HG02763 (cell line): ENCODE measurements at regions not wholly inside any gene's neighbourhood (a gene's known extent, or its start where the extent isn't known, plus 50 kb on each side); places are given as distances from the start of the nearest gene placed in this dataset.
"Not testable (repeated sequence)": the region's sequence is repeated elsewhere in the genome, so short reads cannot be mapped to it uniquely, and the experiment has no call there.

ENCODE experiments used
- ATAC-seq: cut with Tn5 transposase; IDR thresholded peaks from one replicate; pipeline ENCODE4 v1.9.1; 2021; ENCODE audit warnings: mild to moderate bottlenecking, moderate library complexity; ENCODE audit not compliant: unreplicated experiment

- ATAC-seq = no peak
Observed at GRCh38 chr13:88183440-88183839, 512.3 kb downstream of the SLITRK5 start.

- ATAC-seq = no peak
Observed at GRCh38 chr13:88188986-88189385, 517.8 kb downstream of the SLITRK5 start.

GRCh38 chr13:88189728-88190127, 518.6 kb downstream of the SLITRK5 start:
- ATAC-seq = no peak

GRCh38 chr13:88196106-88196505, 524.9 kb downstream of the SLITRK5 start:
- ATAC-seq = no peak

GRCh38 chr13:88217372-88217771, 546.2 kb downstream of the SLITRK5 start:
- ATAC-seq = no peak

- no peak for ATAC-seq
Observed at GRCh38 chr13:88217883-88218282, 546.7 kb downstream of the SLITRK5 start.

DNA sequence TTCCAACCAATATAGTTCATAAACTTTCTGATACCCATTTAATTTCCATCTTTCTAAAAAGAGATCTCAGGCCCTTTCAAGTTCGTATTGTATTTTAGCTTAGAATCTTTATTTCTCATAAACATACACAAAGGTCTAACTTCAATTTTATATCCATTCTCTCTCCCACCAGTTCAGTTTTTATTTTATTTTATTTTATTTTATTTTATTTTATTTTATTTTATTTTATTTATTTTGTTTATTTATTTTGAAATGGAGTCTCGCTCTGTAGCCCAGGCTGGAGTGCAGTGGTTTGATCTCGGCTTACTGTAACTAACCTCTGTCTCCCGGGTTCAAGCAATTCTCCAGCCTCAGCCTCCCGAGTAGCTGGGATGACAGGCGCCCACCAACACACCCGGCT, 552.8 kb downstream of the SLITRK5 start:
- ATAC-seq = no peak

GRCh38 chr13:88235441-88235840, 564.3 kb downstream of the SLITRK5 start:
- ATAC-seq = no peak

GRCh38 chr13:88246239-88246638, 575.1 kb downstream of the SLITRK5 start:
- no peak for ATAC-seq

GRCh38 chr13:88248393-88248792, 577.2 kb downstream of the SLITRK5 start:
- no peak for ATAC-seq

- ATAC-seq = no peak
Observed at GRCh38 chr13:88257706-88258105, 586.5 kb downstream of the SLITRK5 start.

GRCh38 chr13:88263808-88264207, 592.6 kb downstream of the SLITRK5 start:
- no peak for ATAC-seq

GRCh38 chr13:88281841-88282240, 610.7 kb downstream of the SLITRK5 start:
- ATAC-seq = no peak

DNA sequence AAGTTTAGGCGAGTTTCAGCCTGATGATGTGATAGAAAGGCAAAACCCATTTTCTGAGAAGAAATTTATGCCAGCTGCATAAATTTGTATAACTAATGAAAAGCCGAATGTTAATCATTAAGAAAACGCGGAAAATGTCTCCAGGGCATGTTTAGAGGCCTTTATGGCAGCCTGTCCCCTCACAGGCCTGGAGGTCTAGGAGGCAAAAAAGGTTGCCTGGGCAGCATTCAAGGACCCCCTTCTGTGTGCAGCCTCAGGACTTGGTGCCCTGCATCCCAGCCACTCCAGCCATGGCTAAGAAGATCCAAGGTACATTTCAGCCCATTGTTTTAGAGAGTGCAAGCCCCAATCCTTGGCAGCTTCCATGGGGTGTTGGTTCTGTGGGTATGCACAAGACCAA, 614.2 kb downstream of the SLITRK5 start:
- ATAC-seq = no peak

- ATAC-seq = no peak
Observed at GRCh38 chr13:88288326-88288725, 617.2 kb downstream of the SLITRK5 start.

DNA sequence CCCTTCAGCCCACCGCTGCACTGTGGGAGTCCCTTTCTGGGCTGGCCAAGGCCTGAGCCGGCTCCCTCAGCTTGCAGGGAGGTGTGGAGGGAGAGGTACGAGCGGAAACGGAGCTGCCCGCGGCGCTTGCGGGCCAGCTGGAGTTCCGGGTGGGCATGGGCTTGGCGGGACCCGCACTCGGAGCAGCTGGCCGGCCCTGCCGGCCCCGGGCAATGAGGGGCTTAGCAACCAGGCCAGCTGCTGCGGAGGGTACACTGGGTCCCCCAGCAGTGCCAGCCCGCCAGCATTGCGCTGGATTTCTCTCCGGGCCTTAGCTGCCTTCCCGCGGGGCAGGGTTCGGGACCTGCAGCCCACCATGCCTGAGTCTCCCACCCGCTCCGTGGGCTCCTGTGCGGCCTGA, 620.6 kb downstream of the SLITRK5 start:
- ATAC-seq = not testable (repeated sequence)

- ATAC-seq = no peak
Observed at GRCh38 chr13:88294368-88294767, 623.2 kb downstream of the SLITRK5 start.

- no peak for ATAC-seq
Observed at GRCh38 chr13:88303157-88303556, 632.0 kb downstream of the SLITRK5 start.

GRCh38 chr13:88303605-88304004, 632.4 kb downstream of the SLITRK5 start:
- ATAC-seq = no peak

DNA sequence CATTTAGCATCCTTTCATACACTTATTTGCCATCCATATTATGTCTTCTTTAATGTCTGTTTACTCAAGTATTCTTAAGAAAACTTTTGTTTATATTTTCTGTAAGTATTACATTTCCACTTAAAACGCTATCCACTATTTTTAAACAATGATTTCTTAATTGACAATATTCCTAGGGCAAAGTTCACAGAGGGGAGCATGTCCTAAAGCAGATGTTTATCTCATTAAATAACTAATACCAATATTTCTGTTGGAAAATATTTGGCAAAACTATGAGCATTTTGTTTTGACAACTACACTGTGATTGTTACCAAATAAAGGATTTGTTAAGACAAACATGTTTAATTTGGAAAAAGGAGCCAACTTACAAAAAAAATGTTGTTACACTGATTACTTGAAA, 643.3 kb downstream of the SLITRK5 start:
- ATAC-seq = no peak

GRCh38 chr13:88329066-88329465, 657.9 kb downstream of the SLITRK5 start:
- ATAC-seq = no peak

DNA sequence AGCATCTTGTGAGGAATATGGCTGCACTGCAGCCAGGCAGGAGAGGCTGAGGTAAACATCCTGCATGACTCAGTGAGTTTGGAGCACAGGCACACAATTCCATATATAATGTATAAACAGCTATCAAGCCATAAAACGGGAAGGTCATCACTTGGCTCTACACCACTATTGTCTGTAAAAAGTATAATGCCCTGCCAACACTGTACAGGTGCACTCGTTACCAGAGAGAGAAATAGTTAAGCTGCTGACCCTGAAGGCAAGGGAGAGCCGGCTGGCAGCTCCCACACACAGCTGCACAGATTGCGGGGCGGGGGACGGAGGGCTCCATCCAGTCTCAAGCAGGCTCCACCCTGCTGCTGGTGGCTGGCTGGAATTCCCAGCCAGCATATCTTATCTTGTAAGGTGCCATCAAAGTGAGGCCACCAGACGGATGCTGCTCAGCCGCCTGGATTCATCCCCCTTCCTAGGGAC, 668.1 kb downstream of the SLITRK5 start:
- no peak for ATAC-seq

DNA sequence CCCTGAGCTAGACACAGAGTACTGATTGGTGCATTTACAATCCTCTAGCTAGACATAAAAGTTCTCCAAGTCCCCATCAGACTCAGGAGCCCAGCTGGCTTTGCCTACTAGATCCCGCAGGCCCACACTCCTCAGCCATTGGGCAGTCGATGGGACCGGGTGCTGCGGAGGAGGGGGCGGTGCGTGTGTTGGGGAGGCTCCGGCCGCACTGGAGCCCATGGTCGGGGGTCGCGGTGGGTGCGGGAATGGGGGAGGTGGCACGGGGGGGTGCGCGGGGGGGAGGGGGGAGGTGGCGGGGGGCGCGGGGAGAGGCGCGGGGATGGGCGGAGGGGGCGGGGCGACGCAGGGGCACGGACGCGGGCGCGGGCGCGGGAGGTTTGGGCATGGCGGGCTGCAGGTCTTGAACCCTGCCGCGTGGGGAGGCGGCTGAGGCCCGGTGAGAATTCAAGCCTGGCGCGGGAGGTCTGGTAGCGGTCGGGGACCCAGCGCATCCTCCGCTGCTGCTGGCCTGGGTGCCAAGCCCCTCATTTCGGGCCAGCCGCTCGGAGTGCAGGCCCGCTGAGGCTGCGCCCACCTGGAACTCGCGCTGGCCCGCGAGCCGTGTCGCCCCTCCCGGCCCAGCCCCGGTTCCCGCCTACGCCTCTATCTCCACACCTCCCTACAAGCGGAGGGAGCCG, 674.1 kb downstream of the SLITRK5 start:
- no peak for ATAC-seq
